Uterus (tissue), 3 donors: ENCODE measurements at regions not wholly inside any gene's neighbourhood (a gene's known extent, or its start where the extent isn't known, plus 50 kb on each side); places are given as distances from the start of the nearest gene placed in this dataset.

Experiments
- DNase-seq, 2 donors: peaks; one replicate each; pipeline ENCODE4 v3.0.0-alpha.2; 2019 to 2020
- H3K27ac ChIP-seq, 2 donors: fragments of 200-600 bp; sonication (generic); 1 replicate in 1 of 2; 2 replicates in 1 of 2; pipeline ENCODE4 v1.5.1; 2016 to 2018
- H3K27me3 ChIP-seq, 2 donors: fragments of 200-600 bp; sonication (generic); one replicate each; pipeline ENCODE4 v1.5.1; 2018 to 2019; ENCODE audit warnings: control low read depth in 1 of 2
- H3K36me3 ChIP-seq, 2 donors: fragments of 200-600 bp; sonication (generic); one replicate each; pipeline ENCODE4 v1.5.1; 2019; ENCODE audit warnings: control low read depth in 1 of 2
- H3K4me1 ChIP-seq, 2 donors: fragments of 200-600 bp; sonication (generic); one replicate each; pipeline ENCODE4 v1.5.1; 2018 to 2019; ENCODE audit warnings: control low read depth in 1 of 2
- H3K4me3 ChIP-seq, 2 donors: fragments of 200-600 bp; sonication (generic); 1 replicate in 1 of 2; 2 replicates in 1 of 2; pipeline ENCODE4 v1.5.1; 2018 to 2019; ENCODE audit warnings: mild to moderate bottlenecking in 1 of 2
- H3K9me3 ChIP-seq, 2 donors: fragments of 200-600 bp; sonication (generic); one replicate each; pipeline ENCODE4 v1.5.1; 2019; ENCODE audit warnings: control low read depth in 1 of 2
- CTCF ChIP-seq, 4 experiments: fragments of 200-600 bp in 2 of 4; fragments of 450-650 bp in 2 of 4; sonication (generic) in 2 of 4; IDR thresholded peaks; one replicate each; pipeline ENCODE4 v1.5.1; 2016 to 2019; ENCODE audit warnings: antibody characterized with exemption in 4 of 4, mild to moderate bottlenecking in 2 of 4, moderate library complexity in 1 of 4
- POLR2A ChIP-seq, 2 donors: fragments of 450-650 bp; IDR thresholded peaks; one replicate each; pipeline ENCODE4 v1.6.1; 2016; ENCODE audit warnings: antibody characterized with exemption in 2 of 2, mild to moderate bottlenecking in 1 of 2, moderate library complexity in 1 of 2
- intact Hi-C: fragments of 100-400 bp; cut with DNase I; formaldehyde crosslinking; loops from one replicate; pipeline ENCODE4 v1.15.1; 2023; ENCODE audit warnings: low total_unique reads
- donor health status: DM: yes; HTN: yes; CAD: no.

GRCh38 chr2:182631299-182631698 is 84.8 kb upstream of the DNAJC10 start:
- H3K36me3 ChIP-seq = no peaks in the 10 kb centered on the region
- intact Hi-C loops = no loop called here
- no peak for DNase-seq
- no peaks in the 10 kb centered on the region for H3K27me3 ChIP-seq
- no peak overlapping the region for H3K4me3 ChIP-seq
- TF ChIP-seq POLR2A (IDR thresholded peaks at IDR 0.05) (no peak), CTCF (IDR thresholded peaks at IDR 0.05) (no peak)
- H3K4me1 ChIP-seq = no peaks in the 10 kb centered on the region
- no peaks in the 10 kb centered on the region for H3K9me3 ChIP-seq
- H3K27ac ChIP-seq = no peak overlapping the region

- intact Hi-C loops = no loop called here
- no peaks in the 10 kb centered on the region for H3K4me1 ChIP-seq
- H3K4me3 ChIP-seq = no peak overlapping the region
- DNase-seq = no peak
- no peaks in the 10 kb centered on the region for H3K27me3 ChIP-seq
- no peaks in the 10 kb centered on the region for H3K36me3 ChIP-seq
- no peak overlapping the region for H3K27ac ChIP-seq
- TF ChIP-seq POLR2A (IDR thresholded peaks at IDR 0.05) (no peak), CTCF (IDR thresholded peaks at IDR 0.05) (no peak)
- H3K9me3 ChIP-seq = no peaks in the 10 kb centered on the region
Observed at GRCh38 chr2:182634386-182634785, 81.7 kb upstream of the DNAJC10 start.

- TF ChIP-seq CTCF (IDR thresholded peaks at IDR 0.05) = no peak
- TF ChIP-seq POLR2A (IDR thresholded peaks at IDR 0.05) = no peak
- no peak for DNase-seq
- Histone ChIP-seq H3K9me3 (no peaks in the 10 kb centered on the region), H3K27me3 (no peaks in the 10 kb centered on the region), H3K4me1 (no peaks in the 10 kb centered on the region), H3K27ac (no peak overlapping the region), H3K36me3 (no peaks in the 10 kb centered on the region), H3K4me3 (no peak overlapping the region)
- intact Hi-C loops = no loop called here
Observed at GRCh38 chr2:182636699-182637098, 79.4 kb upstream of the DNAJC10 start.

GRCh38 chr2:182638667-182639066 is 77.4 kb upstream of the DNAJC10 start:
- Histone ChIP-seq H3K9me3 (no peaks in the 10 kb centered on the region), H3K4me3 (no peak overlapping the region), H3K27ac (no peak overlapping the region), H3K4me1 (no peaks in the 10 kb centered on the region), H3K27me3 (no peaks in the 10 kb centered on the region), H3K36me3 (no peaks in the 10 kb centered on the region)
- intact Hi-C loops = no loop called here
- TF ChIP-seq POLR2A (IDR thresholded peaks at IDR 0.05) = no peak
- TF ChIP-seq CTCF (IDR thresholded peaks at IDR 0.05) = no peak
- no peak for DNase-seq

- no peak for DNase-seq
- Histone ChIP-seq H3K27ac (no peak overlapping the region), H3K36me3 (no peaks in the 10 kb centered on the region), H3K9me3 (no peaks in the 10 kb centered on the region), H3K4me3 (no peak overlapping the region), H3K4me1 (no peaks in the 10 kb centered on the region), H3K27me3 (no peaks in the 10 kb centered on the region)
- TF ChIP-seq POLR2A (IDR thresholded peaks at IDR 0.05) (no peak), CTCF (IDR thresholded peaks at IDR 0.05) (no peak)
- intact Hi-C loops = no loop called here
Observed at GRCh38 chr2:182639971-182640370, 76.1 kb upstream of the DNAJC10 start.
